Stimulated activated CD4-positive, alpha-beta T cell treated with anti-CD3 and anti-CD28 coated beads, Interleukin-4, amount 100 ng/mL, for 1 hour (primary cell): ENCODE measurements at regions not wholly inside any gene's neighbourhood (a gene's known extent, or its start where the extent isn't known, plus 50 kb on each side); places are given as distances from the start of the nearest gene placed in this dataset.
"Not testable (repeated sequence)": the region's sequence is repeated elsewhere in the genome, so short reads cannot be mapped to it uniquely, and the experiment has no call there.

Source experiments
- DNase-seq: peaks from one replicate; pipeline ENCODE4 v3.0.0-alpha.2; 2020

DNA sequence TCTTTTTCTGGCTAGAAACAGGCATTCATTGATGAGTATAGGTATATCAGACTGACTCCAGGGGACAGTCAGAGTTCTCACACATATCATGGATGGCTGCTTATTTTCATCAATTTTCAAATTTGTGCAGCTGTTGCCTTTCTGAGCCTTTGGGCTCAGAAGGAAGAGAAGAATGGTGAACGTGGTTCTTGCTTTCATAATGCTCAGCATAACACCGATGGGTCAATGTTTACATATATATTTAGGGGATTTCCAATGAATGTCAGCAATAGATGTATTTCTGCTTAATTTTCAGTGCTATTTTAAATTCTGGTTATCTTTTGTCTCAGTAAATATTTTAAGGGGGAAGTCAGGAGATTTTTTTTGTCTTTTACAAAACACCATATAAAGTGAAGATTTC lies 581.4 kb upstream of the DPPA4 start:
- no peak for DNase-seq

DNA sequence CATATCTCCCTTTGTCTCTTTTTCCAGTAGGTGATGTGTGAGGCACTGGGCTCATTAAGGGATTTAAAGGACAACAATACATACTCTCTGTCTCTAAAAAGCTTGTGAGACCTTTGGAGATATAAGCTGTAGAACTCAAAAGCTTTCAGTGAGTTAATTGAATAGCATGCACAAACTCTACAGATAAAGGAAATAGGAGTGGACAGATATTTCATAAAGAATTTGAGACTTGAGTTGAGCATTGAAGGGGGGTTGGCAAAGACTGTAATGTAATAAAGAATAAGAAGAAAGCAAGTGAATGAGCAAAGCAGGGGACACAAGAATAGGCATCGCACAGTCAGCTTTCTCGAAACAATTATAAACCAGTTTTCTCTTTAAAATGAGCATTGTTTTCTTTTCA lies 583.4 kb upstream of the DPPA4 start:
- DNase-seq = no peak

DNA sequence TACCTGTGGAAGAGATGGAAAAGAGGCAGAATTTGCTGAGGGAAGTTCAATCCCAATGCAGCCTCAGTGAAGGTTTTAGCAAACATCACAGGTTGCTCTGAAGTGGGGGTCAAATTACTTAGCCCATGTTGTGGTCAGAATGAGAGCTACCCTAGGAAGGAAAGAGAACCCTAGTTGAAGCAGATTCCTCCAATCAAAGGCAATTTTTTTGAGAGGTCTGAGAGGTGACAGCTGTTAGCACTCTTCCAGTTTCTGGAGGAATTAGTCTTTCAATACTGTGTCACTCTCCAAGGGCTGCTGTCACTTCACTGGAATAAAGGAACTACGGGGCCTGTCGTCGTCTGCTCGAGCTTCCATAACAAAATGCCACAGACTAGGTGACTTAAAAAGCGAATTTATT lies 584.2 kb upstream of the DPPA4 start:
- DNase-seq = no peak

DNA sequence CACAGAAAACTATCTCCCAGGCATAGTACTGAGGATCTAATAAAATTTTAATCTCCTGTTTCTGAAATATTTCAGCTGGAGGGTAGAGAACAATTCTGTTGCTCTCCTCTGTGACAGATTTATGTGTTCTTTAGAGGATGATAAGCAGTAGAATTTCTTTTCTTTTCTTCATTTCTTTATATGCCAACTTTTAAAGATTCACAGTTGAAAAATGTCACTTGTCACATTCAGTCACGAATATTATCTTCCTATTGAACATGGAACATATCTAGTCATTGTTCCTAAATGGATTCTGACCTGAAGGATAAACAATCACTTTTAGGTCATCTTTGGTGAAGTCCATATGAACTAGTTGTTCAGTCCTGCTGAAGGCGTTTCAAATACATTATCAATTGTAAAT lies 585.5 kb upstream of the DPPA4 start:
- DNase-seq = no peak

DNA sequence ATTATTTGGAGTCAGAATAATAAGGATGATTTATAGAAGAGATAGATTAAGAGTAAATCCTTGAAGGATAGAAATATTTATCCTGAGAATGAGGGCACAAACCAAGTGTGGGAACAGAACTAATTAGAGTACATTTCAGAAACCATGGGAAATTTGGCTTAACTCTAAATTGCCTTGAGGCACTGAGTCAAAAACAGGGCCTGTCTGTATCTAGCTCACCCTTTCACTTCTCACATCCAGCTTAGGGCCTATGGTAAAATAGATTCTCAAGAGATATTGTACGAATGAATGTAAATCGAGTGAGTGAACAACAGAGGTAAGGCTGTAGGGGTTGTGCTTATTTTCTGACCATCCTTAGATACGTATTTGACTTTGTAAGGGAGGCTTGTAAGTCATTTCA lies 586.1 kb upstream of the DPPA4 start:
- DNase-seq = no peak

DNA sequence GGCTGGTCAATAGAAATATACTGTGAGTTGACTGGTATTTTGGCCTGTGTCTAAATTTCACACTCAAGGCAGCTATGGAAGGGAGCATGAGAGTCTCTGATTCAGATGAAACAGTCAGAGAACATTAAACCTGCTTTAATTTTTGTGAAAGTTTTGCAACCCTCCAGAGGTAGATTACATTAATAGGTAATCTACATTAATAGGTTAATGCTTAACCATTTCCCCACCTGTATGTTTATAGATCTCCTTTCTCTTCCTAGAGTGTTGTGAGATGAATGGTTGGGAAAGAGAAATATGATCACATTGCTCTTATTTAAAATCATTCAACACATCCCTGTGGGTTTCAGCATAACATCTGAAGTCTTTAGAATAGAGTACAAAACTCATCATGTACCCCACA lies 586.9 kb upstream of the DPPA4 start:
- DNase-seq = no peak

DNA sequence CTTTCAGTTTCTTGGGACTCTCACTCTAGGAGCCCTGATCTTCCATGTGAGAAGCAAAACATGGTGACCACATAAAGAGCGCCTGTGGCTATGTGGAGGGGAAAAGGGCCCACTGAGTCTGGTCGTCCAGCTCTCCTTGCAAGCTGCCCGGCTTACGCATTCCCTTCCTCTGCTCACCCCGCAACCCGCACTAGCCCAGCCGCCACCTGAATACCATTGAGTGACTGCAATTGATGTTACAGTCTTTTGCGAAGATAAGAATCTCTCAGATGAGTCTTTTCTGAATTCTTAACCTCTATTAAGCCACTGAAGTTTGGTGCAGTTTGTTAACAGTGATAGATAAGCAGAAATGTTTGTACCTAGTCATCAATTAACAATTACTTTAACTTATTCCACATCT lies 589.0 kb upstream of the DPPA4 start:
- no peak for DNase-seq

DNA sequence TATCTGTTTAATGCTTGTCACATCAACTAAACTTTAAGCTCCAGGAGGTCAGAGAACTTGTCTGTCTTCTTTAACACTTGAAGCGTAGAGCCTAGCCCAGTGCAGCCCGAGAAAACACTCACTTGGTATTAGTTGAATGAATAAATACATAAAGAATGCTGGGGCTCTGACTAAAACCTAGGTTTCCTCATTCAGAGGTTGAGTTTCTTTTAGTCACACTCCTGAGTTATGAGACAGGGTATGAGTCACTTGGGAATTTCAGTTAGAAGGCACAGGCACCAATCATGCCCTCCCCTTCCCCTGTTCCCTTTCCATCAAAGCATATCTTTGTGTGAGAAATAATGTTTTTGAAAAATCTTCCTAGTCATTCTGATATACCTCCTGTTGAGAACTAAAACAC lies 589.8 kb upstream of the DPPA4 start:
- peak; percentile 1 for DNase-seq

DNA sequence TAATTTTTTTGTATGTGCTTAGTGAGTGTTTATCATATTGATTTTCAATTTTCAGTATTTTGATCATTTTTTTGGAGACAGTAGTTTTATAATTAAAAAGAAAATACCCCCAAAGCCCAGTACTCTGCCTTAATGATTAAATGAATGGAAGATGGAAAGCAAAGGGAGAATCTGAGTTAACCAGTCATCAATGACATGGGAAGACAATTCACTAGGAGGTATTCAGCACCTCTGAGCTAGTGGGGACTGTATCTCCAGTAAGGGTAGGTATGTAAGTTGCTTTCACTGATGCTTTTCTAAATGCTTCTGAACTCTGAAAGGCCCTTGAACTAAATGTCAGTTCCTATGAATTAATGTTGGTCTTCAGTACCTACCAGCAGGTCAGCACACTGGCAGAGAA lies 590.4 kb upstream of the DPPA4 start:
- DNase-seq = no peak

DNA sequence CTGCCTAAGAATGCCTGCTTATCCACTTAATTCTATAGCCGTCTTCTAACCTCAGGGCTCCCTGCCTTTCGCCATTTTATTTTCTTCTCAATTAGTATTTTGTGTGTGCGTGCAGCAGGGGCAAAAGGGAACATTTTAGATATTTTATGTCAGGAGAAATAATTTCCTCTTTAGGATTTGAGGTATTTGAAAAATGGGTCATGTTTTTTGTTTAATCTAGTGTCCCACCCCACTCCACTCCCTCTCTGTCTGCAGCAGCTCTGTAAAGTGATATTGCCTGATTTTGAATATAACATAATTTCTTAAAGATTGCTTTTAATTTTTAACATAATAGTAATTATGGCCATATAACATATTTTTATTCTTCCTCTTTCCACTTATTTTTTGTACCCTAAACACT lies 593.2 kb upstream of the DPPA4 start:
- no peak for DNase-seq

DNA sequence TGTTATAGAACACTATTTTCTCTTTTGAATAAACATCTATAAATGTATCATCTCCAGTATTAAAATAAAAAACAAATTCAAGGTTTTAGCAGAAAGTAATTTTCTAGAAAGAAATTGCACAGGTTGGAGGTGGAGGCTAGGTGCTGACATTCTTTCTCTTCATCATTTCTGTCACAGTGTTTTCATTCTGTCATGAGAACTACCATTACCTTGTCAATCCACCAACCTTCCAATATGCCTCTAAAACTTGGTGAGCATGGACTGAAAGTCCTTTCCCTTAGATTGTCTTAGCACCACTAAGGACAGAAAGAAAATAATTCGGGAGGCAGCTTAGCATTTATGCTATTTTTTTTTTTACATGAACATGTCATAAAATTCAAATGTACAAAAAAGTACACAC lies 596.2 kb upstream of the DPPA4 start:
- DNase-seq = no peak

DNA sequence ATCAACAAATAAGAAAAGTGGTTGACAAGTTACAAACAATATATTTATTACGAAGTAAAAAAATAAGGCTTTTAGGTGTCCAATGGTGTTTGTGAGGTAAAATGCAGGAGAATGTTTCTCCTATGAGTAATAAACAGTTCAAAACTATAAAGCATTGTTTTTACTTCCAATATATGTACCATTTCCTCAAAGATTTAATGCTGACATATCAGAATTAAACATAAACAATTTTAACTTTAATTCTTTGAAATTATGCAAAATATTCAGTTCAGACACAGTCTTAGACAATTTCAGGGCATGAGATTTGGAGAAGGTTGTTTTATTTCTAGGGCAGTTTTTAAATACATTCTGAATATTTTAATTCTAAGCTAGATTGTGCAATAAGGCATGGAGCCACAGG lies 602.5 kb upstream of the DPPA4 start:
- DNase-seq = no peak

DNA sequence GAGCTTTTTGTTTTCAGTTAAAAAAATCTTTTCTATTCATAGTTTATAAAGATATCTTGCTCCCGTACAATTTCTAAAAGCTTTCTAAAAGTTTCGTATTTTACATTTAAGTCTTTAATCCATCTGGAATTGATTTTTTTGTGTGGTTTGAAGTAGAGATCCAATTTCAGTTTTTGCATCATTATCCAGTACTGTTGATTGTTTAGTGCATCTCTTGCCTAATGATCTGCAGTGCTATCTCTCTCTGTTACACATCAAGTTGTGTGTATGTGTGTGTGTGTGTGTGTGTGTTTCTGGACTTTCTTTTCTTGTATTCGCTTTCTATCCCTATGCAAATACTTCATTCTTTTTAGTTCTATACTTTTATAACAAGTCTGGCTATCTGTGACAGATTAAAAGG lies 605.8 kb upstream of the DPPA4 start:
- DNase-seq = no peak

DNA sequence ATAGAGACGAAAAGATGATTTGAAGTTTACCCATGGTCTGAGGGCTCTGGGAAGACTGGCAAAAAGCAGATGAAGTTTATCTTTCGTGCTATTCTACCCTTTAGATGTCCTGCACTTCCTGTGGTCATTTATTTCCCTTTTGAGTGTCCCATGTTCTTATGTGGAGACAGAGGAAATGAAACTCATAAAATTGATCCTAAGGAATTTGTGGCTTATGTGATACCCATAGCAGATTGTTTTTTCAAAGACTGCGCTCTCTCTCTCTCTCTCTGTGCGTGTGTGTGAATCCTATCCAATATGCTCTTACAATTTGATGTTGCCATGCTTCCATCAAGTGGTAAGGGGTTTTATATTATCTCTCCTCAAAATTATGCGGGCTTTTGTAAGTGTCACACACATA lies 607.5 kb upstream of the DPPA4 start:
- DNase-seq = no peak

DNA sequence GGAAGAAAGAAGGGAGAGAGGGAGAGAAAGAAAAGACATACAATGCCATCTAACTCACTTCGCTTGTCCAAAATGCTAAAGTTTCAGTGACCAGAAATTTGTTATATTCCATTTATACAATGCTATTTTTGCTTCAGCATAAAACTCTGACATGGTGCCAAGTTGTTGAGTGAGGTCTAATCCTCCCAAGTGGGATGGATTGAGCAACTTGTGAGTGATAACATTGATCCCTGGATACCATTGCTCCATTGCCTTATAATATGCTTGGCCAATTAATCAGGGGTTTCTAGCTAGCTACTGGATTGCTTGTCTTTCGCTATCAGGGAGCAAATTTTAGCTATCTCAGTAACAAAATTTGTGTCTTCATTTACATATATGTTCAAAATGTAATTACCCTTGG lies 615.6 kb upstream of the DPPA4 start:
- DNase-seq = no peak

DNA sequence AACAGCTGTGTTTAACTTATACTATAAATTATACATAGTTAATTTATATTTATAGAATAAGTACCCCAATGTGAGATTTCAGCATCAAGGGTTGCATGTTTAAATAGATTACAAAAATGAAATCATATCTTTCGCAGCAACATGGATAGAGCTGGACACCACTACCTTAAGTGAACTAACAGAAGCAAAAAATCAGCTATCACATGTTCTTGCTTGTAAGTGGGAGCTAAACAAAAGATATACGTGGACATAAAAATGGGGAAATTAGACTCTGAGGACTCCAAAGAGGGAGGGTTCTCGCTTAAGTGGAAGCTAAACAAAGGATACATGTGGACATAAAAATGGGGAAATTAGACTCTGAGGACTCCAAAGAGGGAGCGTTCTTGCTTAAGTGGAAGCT lies 626.5 kb upstream of the DPPA4 start:
- DNase-seq = no peak

DNA sequence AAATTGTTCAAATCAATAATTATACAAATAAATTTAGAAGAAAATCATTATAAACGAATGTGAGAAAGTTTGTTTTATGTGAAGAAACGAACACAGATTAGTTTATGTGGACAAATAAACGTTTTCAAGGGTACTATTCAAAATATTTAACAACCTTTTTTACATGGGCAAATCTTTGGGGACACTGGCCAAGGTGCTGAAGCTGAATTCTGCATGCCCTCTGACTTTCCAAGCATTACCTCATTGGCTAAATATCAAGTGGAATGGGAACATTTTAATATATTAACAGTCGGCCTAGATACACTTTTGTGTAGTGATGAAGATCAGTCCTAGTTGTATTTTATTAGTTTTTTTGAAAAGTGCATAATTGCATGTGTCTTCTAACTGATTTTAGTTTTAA lies 636.4 kb upstream of the DPPA4 start:
- DNase-seq = no peak

DNA sequence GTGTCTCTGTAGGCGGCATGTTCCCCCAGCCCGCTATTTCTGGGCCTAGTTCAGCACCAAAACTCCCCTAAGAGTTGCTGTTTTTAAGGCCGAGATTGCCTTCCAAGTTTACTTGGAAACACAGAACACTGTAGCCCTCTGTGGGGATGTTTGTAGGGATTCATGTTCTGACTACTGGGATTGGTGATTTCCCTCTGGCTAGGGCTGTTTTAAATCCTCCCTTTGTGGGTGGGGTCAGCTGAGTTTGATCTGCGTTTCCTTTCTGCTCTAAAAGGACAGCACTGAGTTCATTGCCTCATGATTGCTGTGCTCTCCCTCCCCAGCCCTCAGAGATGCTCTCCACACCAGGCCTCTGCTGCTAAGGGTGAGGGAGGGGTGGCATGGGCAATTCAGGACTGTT lies 640.6 kb upstream of the DPPA4 start:
- DNase-seq = no peak

DNA sequence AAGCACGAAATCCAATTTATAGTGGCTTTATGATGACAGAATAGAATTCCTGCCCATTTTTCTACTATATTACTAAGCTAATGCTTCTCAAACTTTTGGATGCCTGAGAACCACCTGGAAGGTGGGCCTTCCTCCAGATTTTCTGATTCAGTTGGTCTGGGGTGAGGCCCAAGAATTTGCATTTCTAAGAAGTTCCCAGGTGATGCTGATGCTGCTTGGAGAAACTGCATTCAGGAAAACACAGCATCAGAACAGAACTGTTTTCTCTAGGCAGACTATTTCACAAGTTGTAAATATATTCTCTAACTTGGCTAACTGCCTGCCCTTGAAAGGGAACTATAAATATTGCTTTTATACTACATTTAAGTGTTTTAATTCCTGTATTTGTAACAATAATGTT lies 644.9 kb upstream of the DPPA4 start:
- DNase-seq = no peak

DNA sequence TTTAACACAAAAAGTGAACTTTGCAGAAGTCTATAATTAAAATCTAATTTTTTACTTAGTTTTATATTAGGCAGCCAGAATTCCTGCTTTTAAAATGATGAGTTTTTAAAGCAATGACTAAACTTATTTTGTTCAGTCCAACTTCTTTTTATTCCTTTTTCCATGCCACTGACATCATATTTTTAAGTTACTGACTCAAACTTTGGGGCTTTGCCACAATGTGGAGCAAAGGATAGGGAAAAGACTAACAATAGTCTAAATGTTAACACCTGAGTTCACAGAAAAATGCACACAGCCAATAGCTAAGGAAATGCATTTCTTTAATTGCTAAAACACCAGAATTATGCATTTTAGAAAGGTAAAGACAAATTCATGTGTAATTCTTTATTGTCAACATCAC lies 647.6 kb upstream of the DPPA4 start:
- no peak for DNase-seq

DNA sequence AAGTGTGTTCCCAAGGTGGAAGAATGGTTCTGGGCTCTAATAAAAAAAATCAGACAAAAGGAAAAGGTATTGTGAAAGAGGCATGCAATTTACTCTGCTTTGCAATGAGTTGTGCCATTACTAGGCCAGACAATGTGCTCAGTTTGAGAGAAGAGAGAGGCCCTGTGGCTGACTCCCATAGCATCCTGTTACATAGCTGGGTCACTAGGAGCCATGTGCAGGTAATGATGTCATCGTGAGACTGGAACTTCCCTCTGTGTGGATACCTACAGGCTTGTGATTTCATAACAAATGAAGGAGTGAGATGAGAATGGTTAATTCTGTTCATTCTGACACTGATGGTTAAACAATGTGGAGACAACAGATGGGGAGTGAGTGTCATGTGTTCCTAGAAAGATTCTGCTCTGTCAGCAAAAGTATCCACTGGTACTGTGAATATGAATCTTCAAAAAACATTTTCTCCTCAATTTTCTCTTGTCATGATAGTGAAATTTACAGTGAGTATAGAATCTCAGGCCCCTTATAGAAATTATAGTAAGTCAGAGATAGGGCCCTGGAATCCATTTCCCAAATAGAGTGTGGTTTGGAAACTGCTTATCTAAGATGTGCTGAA lies 648.7 kb upstream of the DPPA4 start:
- DNase-seq = no peak

DNA sequence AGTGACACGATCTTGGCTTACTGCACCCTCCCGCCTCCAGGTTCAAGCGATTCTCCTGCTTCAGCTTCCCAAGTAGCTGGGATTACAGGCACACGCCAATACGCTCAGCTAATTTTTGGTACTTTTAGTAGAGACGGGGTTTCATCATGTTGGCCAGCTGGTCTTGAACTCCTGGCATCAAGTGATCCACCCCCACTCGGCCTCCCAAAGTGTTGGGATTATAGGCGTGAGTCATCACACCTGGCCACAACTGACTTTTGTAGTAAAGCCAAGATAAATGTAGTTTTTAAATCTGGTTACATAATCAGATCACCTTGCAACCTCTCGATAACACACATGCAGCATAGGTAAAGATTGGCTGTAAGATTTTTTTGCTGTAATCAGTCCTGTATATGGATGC lies 657.5 kb upstream of the DPPA4 start:
- no peak for DNase-seq

DNA sequence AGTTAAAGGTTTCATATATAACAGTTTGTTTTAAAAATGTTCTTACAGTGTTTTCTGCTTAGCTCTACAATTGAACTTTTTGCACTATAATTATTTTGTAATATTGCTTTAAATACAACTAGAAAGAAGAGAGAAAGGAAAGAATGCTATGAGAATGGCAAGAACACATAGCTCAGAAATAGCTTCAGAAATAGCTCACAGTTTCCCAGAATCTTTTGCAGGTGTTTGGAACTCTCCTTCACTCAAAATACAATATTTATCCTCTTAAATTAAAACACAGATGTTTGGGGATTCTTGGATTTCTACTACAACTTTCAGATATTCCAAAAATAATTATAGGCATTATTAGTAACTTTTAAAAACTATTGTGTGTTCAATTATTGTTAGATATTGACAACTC lies 658.0 kb upstream of the DPPA4 start:
- DNase-seq = no peak

DNA sequence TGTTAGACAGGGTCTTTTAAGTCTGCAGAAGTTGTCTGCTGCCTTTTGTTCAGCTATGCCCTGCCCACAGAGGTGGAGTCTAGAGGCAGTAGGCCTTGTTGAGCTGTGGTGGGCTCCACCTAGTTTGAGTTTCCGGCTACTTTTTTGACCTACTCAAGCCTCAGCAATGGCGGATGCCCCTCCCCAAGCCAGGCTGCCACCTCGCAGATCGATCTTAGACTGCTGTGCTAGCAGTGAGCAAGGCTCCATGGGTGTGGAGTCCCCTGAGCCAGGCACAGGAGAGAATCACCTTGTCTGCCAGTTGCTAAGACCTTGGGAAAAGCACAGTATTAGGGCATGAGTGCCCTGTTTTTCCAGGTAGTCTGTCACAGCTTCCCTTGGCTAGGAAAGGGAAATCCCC lies 664.6 kb upstream of the DPPA4 start:
- not testable (repeated sequence) for DNase-seq

DNA sequence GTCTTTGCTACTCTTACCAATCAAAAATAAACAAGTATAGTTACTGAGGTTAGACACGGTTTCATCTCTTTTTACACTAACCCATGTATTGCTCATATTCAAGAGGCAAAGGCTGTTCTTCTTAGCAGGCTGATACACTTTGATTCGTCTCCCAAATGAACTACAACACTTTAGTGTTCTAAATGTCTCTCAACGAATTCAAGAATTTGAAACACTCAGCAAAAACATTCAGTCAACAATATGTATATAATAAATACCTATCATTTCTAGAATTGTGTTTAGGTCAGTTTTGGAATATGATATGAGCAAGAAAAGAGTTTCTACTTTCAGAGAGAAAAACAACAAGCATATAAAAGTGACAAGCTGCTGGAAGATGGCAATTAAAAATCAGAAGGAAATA lies 669.6 kb upstream of the DPPA4 start:
- no peak for DNase-seq
